ENCODE measurements at regions not wholly inside any gene's neighbourhood (a gene's known extent, or its start where the extent isn't known, plus 50 kb on each side); places are given as distances from the start of the nearest gene placed in this dataset.

DNA sequence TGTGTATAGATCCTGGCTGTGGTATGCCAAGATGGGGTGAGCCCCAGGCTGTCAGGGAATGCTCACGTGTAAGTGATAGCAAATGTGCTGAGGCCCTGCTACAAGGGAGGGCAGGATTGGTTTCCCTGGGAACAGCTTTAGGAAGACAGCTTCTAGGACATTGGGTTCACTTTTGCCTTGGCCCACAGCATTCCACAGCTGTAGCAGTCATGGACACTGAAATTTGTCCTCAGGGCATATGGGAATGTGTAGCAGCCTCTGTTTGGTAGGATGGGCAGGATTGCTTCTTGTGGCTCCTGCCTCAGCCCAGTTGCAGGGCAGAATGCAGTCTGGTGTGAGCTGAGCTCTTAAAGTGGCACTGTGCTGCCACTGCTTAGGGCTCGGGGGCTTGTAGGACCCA, 1061.7 kb upstream of the WWC1 start:
- H3K36me3 ChIP-seq: no peaks in the 10 kb centered on the region
- H3K27me3 ChIP-seq: no peaks in the 10 kb centered on the region
- H3K4me3 ChIP-seq: no peak overlapping the region
- H3K27ac ChIP-seq: no peak overlapping the region
- H3K4me1 ChIP-seq: no peaks in the 10 kb centered on the region
- DNase-seq (no peak), ATAC-seq (no peak)
- TF ChIP-seq, protein P1, sequence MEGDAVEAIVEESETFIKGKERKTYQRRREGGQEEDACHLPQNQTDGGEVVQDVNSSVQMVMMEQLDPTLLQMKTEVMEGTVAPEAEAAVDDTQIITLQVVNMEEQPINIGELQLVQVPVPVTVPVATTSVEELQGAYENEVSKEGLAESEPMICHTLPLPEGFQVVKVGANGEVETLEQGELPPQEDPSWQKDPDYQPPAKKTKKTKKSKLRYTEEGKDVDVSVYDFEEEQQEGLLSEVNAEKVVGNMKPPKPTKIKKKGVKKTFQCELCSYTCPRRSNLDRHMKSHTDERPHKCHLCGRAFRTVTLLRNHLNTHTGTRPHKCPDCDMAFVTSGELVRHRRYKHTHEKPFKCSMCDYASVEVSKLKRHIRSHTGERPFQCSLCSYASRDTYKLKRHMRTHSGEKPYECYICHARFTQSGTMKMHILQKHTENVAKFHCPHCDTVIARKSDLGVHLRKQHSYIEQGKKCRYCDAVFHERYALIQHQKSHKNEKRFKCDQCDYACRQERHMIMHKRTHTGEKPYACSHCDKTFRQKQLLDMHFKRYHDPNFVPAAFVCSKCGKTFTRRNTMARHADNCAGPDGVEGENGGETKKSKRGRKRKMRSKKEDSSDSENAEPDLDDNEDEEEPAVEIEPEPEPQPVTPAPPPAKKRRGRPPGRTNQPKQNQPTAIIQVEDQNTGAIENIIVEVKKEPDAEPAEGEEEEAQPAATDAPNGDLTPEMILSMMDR (IDR thresholded peaks at IDR 0.05): no peak
- no peaks in the 10 kb centered on the region for H3K9me3 ChIP-seq
- intact Hi-C loops (cut with DNase I): no loop called here

DNA sequence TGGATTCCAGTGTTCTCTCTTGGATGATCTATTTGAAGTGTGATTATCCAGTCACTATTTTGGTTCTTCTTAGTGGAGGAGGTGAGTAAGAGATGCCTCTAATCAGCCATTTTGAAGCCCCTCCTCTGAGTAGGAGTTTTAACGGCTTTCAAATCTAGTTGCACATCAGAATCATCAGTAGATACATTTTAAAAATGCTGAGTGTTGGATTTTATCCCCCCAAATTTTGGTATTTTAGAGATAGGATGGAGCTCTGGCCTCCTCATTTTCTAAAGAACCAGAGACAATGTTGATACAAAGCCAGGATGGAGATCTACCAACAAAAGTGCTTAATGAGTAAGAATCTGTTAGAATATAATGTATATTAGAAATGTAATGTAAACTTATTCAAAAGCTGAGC, 1061.0 kb upstream of the WWC1 start:
- H3K4me1 ChIP-seq: no peaks in the 10 kb centered on the region
- intact Hi-C loops (cut with DNase I): no loop called here
- no peaks in the 10 kb centered on the region for H3K9me3 ChIP-seq
- H3K27me3 ChIP-seq: no peaks in the 10 kb centered on the region
- TF ChIP-seq, protein P1 (IDR thresholded peaks at IDR 0.05): no peak
- H3K4me3 ChIP-seq: no peak overlapping the region
- H3K27ac ChIP-seq: no peak overlapping the region
- no peak for ATAC-seq
- DNase-seq: no peak
- H3K36me3 ChIP-seq: no peaks in the 10 kb centered on the region

DNA sequence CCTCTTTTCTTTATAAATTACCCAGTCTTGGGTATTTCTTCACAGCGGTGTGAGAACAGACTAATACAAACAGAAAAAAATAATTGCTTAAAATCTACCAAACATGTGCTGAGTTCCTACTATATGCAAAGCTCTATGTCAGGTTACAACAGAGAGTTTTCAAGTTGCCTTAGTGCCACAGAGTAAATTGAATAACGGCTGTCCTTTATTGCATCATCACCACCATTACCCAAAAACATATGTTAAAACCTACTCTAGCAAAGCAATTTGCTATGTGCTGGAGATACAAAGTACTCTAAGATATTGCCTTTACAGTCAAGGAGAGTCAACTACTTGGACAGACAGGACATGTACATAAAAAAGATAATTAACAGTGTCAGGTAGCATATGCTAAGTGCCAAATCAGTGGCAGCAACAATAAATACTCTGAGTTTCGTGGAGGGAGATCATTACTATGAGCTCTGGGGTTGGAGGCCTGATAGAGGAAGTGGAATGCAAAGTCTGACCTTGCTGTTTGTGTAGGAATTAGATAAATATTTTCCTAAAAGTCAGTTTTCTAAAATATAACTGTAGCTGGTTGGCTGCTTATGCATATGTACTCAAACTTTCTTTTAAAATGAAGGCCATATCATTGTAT, 1058.7 kb upstream of the WWC1 start:
- TF ChIP-seq, protein P1 (IDR thresholded peaks at IDR 0.05): no peak
- ATAC-seq (no peak), DNase-seq (no peak)
- H3K4me3 ChIP-seq: no peak overlapping the region
- H3K9me3 ChIP-seq: no peaks in the 10 kb centered on the region
- H3K36me3 ChIP-seq: no peaks in the 10 kb centered on the region
- no peak overlapping the region for H3K27ac ChIP-seq
- no peaks in the 10 kb centered on the region for H3K4me1 ChIP-seq
- intact Hi-C loops (cut with DNase I): no loop called here
- no peaks in the 10 kb centered on the region for H3K27me3 ChIP-seq

DNA sequence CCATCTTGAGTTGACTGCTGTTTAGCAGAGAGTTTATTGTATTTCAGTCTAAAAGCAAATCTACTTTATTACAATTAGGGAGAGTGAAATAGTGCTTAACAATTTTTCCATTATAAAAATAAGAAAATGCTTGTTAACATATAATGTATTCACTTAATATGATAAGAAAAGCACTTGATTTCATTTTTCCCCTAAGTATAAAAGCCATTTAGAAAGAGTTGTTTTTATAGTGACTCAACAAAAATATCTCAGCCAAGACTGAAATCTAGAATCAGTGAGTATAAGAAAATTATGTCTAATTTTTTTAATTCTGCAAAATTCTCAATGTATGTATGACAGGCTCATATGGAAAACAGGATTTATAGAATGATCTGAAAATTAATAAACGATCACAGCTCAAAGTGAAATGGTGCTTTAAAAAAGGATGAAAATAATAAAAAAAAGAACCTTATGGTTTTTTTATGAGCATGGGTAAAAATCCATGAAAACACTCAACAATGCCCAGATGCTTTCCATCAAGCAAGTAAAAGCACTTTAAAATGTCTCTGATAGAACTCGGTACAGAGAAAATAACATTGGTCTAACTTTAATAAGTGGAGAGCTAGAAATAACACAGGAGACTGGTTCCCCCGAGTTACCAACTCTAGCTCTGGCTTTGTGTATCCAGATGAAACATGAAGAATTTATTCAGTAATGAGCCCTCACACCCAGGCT, 1057.8 kb upstream of the WWC1 start:
- H3K4me3 ChIP-seq: no peak overlapping the region
- no peaks in the 10 kb centered on the region for H3K27me3 ChIP-seq
- no peak for DNase-seq
- TF ChIP-seq, protein P1 (IDR thresholded peaks at IDR 0.05): no peak
- intact Hi-C loops (cut with DNase I): no loop called here
- H3K27ac ChIP-seq: no peak overlapping the region
- no peaks in the 10 kb centered on the region for H3K36me3 ChIP-seq
- no peaks in the 10 kb centered on the region for H3K4me1 ChIP-seq
- ATAC-seq: no peak
- no peaks in the 10 kb centered on the region for H3K9me3 ChIP-seq

DNA sequence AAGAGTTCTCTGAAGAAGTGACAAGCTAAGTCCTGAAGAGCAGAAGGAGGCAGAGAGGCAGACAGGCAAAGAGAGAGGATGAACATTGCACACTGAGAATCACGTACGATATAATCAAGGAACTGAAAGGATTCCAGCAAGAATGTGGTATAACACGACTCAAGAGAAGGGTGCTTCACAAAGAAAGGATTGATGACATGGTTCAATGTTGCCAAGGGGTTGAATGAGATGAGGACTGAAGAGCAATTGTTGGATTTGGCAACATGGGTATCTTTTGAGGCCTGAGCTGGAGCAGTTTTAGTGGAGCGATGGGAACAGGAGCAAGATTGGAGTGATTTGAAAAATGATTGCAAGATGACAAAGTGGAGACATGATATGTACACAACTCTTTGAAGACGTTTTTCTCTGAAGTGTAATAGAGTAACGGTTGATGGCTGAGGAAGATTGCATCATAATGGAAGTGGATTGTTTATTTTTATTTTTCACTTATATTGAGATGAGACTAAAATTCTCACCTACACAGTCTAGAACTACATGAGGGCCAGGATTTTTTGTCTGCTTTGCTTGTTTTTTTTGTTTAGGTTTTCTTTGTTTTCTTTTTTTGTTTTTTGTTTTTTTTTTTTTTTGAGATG, 1049.9 kb upstream of the WWC1 start:
- H3K36me3 ChIP-seq: no peaks in the 10 kb centered on the region
- no peaks in the 10 kb centered on the region for H3K9me3 ChIP-seq
- DNase-seq (no peak), ATAC-seq (no peak)
- H3K4me1 ChIP-seq: no peaks in the 10 kb centered on the region
- intact Hi-C loops (cut with DNase I): no loop called here
- no peak overlapping the region for H3K4me3 ChIP-seq
- TF ChIP-seq, protein P1 (IDR thresholded peaks at IDR 0.05): no peak
- H3K27ac ChIP-seq: no peak overlapping the region
- no peaks in the 10 kb centered on the region for H3K27me3 ChIP-seq

All from upper lobe of right lung (tissue), 1 donor.